HCT116 (cell line): ENCODE measurements at regions not wholly inside any gene's neighbourhood (a gene's known extent, or its start where the extent isn't known, plus 50 kb on each side); places are given as distances from the start of the nearest gene placed in this dataset.

Source experiments
- ATAC-seq: fragments of 200-7000 bp; cut with Tn5 transposase; 2 replicates; pipeline ENCODE4 v1.9.1; 2020; ENCODE audit warnings: mild to moderate bottlenecking, moderate library complexity
- BruUV-seq: library from RNA; stranded (reverse); fragments of 400-500 nt; replicated peaks from 2 replicates; lab custom pipeline; 2021; lab: Mats Ljungman, UMichigan
- CTCF ChIA-PET: fragments of 300-600 bp; sonication (Branson Sonifier 250); formaldehyde crosslinking; loops from one replicate; lab custom pipeline; 2021; ENCODE audit warnings: antibody characterized with exemption; lab: Charles Lee
- POLR2A ChIA-PET: fragments of 300-600, 350-600 bp; sonication (Branson Sonifier 250); formaldehyde crosslinking; loops from one replicate; lab custom pipeline; 2021; ENCODE audit warnings: antibody characterized with exemption; lab: Charles Lee
- RAD21 ChIA-PET, 2 experiments: fragments of 300-600 bp; sonication (Branson Sonifier 250); formaldehyde crosslinking; loops; one replicate each; lab custom pipeline; 2023; ENCODE audit warnings: low total read pairs in 2 of 2; ENCODE audit not compliant: uncharacterized antibody in 2 of 2, unreplicated experiment in 2 of 2, low non-redundant PET in 1 of 2; lab: Charles Lee
- DNase-seq: peaks from one replicate; pipeline ENCODE4 v3.0.0-alpha.2; 2010; ENCODE audit warnings: low read depth, low spot score
- H2AFZ ChIP-seq: fragments of 200-600 bp; shearing (Covaris generic), sonication (generic); 2 replicates; pipeline ENCODE4 v1.6.1; 2017; ENCODE audit warnings: low read depth, mixed run types, mixed read lengths, antibody characterized with exemption, low read length; ENCODE audit not compliant: poor library complexity, severe bottlenecking
- H3K27ac ChIP-seq: 2 replicates; pipeline ENCODE4 v1.5.1; 2012; ENCODE audit warnings: low read depth, low read length
- H3K27me3 ChIP-seq: fragments of 200-600 bp; sonication (generic); 2 replicates; pipeline ENCODE4 v1.6.1; 2016; ENCODE audit warnings: mixed run types, low read length, mixed read lengths; ENCODE audit not compliant: insufficient read depth
- H3K36me3 ChIP-seq, 2 experiments: fragments of 200-500 bp in 1 of 2; fragments of 200-600 bp in 1 of 2; sonication (Bioruptor generic) in 1 of 2; sonication (generic) in 1 of 2; 2 replicates each; pipeline versions ENCODE4 v1.5.1 to v1.6.1; 2014 to 2016; ENCODE audit warnings: low read length in 2 of 2, inconsistent platforms in 1 of 2, mixed read lengths in 1 of 2, mixed run types in 1 of 2; ENCODE audit not compliant: insufficient read depth in 2 of 2, control insufficient read depth in 1 of 2
- H3K4me1 ChIP-seq, 2 experiments: fragments of 200-600 bp in 1 of 2; sonication (generic) in 1 of 2; 2 replicates each; pipeline versions ENCODE4 v1.5.1 to v1.6.1; 2012 to 2017; ENCODE audit warnings: low read length in 2 of 2, inconsistent platforms in 1 of 2, mild to moderate bottlenecking in 1 of 2, mixed read lengths in 1 of 2, mixed run types in 1 of 2, moderate library complexity in 1 of 2; ENCODE audit not compliant: insufficient read depth in 2 of 2, control insufficient read depth in 1 of 2
- H3K4me2 ChIP-seq: fragments of 200-600 bp; sonication (generic); 2 replicates; pipeline ENCODE4 v1.6.1; 2017; ENCODE audit warnings: mixed run types, low read length, mixed read lengths
- H3K4me3 ChIP-seq, 2 experiments: fragments of 200-600 bp in 1 of 2; sonication (generic) in 1 of 2; replicated peaks in 1 of 2; 2 replicates each; pipeline ENCODE4 v1.5.1; 2011 to 2016; ENCODE audit warnings: low read length in 2 of 2, control low read depth in 1 of 2, low read depth in 1 of 2, mild to moderate bottlenecking in 1 of 2, mixed read lengths in 1 of 2, mixed run types in 1 of 2
- H3K79me2 ChIP-seq: fragments of 200-600 bp; sonication (generic); 2 replicates; pipeline ENCODE4 v1.6.1; 2017; ENCODE audit warnings: mild to moderate bottlenecking, mixed run types, low read length, moderate library complexity, mixed read lengths; ENCODE audit not compliant: insufficient read depth
- H3K9ac ChIP-seq: fragments of 200-600 bp; sonication (generic); 2 replicates; pipeline ENCODE4 v1.6.1; 2016; ENCODE audit warnings: low read length, mixed read lengths
- H3K9me2 ChIP-seq: fragments of 200-600 bp; sonication (generic), shearing (Covaris generic); 2 replicates; pipeline ENCODE4 v1.6.1; 2017; ENCODE audit warnings: mixed run types, mild to moderate bottlenecking, moderate library complexity; ENCODE audit not compliant: insufficient read depth
- H3K9me3 ChIP-seq, 2 experiments: fragments of 200-500 bp in 1 of 2; fragments of 200-600 bp in 1 of 2; sonication (Bioruptor generic) in 1 of 2; sonication (generic) in 1 of 2; 2 replicates each; pipeline ENCODE4 v1.6.1; 2014 to 2017; ENCODE audit warnings: low read length in 2 of 2, mixed read lengths in 2 of 2, inconsistent platforms in 1 of 2, low read depth in 1 of 2, mild to moderate bottlenecking in 1 of 2, mixed run types in 1 of 2, moderate library complexity in 1 of 2; ENCODE audit not compliant: control insufficient read depth in 1 of 2, insufficient read depth in 1 of 2
- H4K20me1 ChIP-seq: fragments of 200-600 bp; sonication (generic), shearing (Covaris generic); 2 replicates; pipeline ENCODE4 v1.6.1; 2017; ENCODE audit warnings: mixed run types, mild to moderate bottlenecking, moderate library complexity; ENCODE audit not compliant: insufficient read depth
- CBX3 ChIP-seq: IDR thresholded peaks from 2 replicates; pipeline ENCODE4 v1.6.1; 2012; ENCODE audit warnings: low read depth
- CEBPB ChIP-seq: IDR thresholded peaks from 2 replicates; pipeline ENCODE4 v1.6.1; 2012; ENCODE audit warnings: low read depth
- EGR1 ChIP-seq: IDR thresholded peaks from 2 replicates; pipeline ENCODE4 v1.6.1; 2012; ENCODE audit warnings: low read depth
- ELF1 ChIP-seq: IDR thresholded peaks from 2 replicates; pipeline ENCODE4 v1.6.1; 2012; ENCODE audit warnings: low read depth, borderline replicate concordance
- EZH2 ChIP-seq: fragments of 200-600 bp; sonication (generic); IDR thresholded peaks from 2 replicates; pipeline ENCODE4 v1.6.1; 2017; ENCODE audit warnings: antibody characterized with exemption, mixed run types
- JUND ChIP-seq: IDR thresholded peaks from 2 replicates; pipeline ENCODE4 v1.6.1; 2012
- POLR2A ChIP-seq: IDR thresholded peaks from 2 replicates; pipeline ENCODE4 v1.7.0; 2011; ENCODE audit warnings: borderline replicate concordance; ENCODE audit not compliant: insufficient read depth, insufficient read length; ENCODE audit errors: extremely low read depth
- SIN3A ChIP-seq: IDR thresholded peaks from 2 replicates; pipeline ENCODE4 v1.6.1; 2012; ENCODE audit warnings: low read depth
- TCF7L2 ChIP-seq: IDR thresholded peaks from 2 replicates; pipeline ENCODE4 v1.7.0; 2011; ENCODE audit warnings: borderline replicate concordance, inconsistent platforms; ENCODE audit not compliant: insufficient read depth, insufficient read length; ENCODE audit errors: extremely low read depth
- YY1 ChIP-seq: IDR thresholded peaks from 2 replicates; pipeline ENCODE4 v1.6.1; 2011; ENCODE audit warnings: low read length, low read depth, moderate library complexity, mild to moderate bottlenecking; ENCODE audit not compliant: insufficient replicate concordance; ENCODE audit errors: extremely low read depth
- ZFX ChIP-seq: fragments of 450-650 bp; IDR thresholded peaks from 2 replicates; pipeline ENCODE4 v1.6.1; 2017
- ZNF274 ChIP-seq: fragments of 200-500 bp; sonication (Bioruptor generic); IDR thresholded peaks from 2 replicates; pipeline ENCODE4 v1.6.1; 2014; ENCODE audit warnings: mild to moderate bottlenecking, low read depth, low read length, inconsistent platforms
- intact Hi-C: fragments of 100-400 bp; cut with micrococcal nuclease; formaldehyde crosslinking; loops from 2 replicates; pipeline ENCODE4 v1.10.0; 2022
- TF ChIP-seq, protein P1 (sequence below): IDR thresholded peaks from 2 replicates; pipeline ENCODE4 v1.6.1; 2012
- TF ChIP-seq, protein P2 (sequence below): IDR thresholded peaks from 2 replicates; pipeline ENCODE4 v1.6.1; 2011; ENCODE audit warnings: mild to moderate bottlenecking, low read length, moderate library complexity; ENCODE audit not compliant: insufficient replicate concordance; ENCODE audit errors: extremely low read depth

DNA sequence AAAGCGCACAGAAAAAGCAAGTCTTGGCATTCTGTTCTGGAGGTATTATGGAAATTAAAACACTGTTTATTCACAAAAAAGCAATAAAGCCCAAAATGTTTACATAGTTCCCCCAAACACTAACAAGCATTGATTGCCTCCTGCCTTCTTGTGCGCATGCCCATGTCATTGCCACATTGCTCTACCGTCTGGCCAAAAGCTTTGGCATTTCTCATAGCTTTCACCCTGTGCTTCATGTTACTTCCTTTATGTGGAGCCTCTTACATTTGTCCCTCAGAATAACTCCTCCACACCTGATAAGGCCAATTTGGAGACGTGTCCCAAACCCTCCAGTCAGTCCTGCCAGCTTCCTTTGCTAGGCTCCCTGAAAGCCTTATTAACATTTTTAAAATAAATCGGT is 680.8 kb downstream of the GBE1 start:
- ATAC-seq, result no peak

DNA sequence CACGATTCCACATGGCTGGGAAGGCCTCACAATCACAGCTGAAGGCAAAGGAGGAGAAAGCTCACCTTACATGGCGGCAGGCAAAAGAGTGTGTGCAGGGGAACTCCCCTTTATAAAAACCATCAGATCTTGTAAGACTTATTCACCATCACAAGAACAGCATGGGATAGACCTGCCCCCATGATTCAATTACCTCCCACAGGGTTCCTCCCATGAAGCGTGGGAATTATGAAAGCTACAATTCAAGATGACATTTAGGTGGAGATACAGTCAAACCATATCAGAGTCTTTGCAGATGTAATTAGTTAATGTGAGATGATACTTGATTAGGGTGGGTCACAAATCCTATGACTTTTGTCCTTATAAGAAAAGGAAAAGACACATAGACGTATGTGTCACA is 688.9 kb downstream of the GBE1 start:
- CTCF ChIA-PET, result no interaction called here
- no TSS peak for BruUV-seq
- ATAC-seq, result no peak
- RAD21 ChIA-PET, result no interaction called here
- H3K4me3 ChIP-seq, result no peak overlapping the region
- no peak for DNase-seq
- H3K4me1 ChIP-seq, result no peaks in the 10 kb centered on the region
- no peaks in the 10 kb centered on the region for H3K36me3 ChIP-seq
- H3K9me2 ChIP-seq, result no peaks in the 10 kb centered on the region
- no peak overlapping the region for H3K9ac ChIP-seq
- intact Hi-C loops, result no loop called here
- H3K27me3 ChIP-seq, result no peaks in the 10 kb centered on the region
- POLR2A ChIA-PET, result no interaction called here
- peaks cover 0 to 15% of the 10 kb centered on the region in 2 experiments; a peak in 2 of 4 replicates for H3K9me3 ChIP-seq
- H4K20me1 ChIP-seq, result no peaks in the 10 kb centered on the region
- H3K4me2 ChIP-seq, result no peak overlapping the region
- no peak overlapping the region for H2AFZ ChIP-seq
- TF ChIP-seq ELF1 (no peak), POLR2A (no peak), TCF7L2 (no peak), EZH2 (no peak), JUND (no peak), ZNF274 (no peak), ZFX (no peak), CEBPB (no peak), SIN3A (no peak), EGR1 (no peak), YY1 (no peak)
- TF ChIP-seq, protein P1, sequence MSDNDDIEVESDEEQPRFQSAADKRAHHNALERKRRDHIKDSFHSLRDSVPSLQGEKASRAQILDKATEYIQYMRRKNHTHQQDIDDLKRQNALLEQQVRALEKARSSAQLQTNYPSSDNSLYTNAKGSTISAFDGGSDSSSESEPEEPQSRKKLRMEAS, result no peak
- TF ChIP-seq, protein P2, sequence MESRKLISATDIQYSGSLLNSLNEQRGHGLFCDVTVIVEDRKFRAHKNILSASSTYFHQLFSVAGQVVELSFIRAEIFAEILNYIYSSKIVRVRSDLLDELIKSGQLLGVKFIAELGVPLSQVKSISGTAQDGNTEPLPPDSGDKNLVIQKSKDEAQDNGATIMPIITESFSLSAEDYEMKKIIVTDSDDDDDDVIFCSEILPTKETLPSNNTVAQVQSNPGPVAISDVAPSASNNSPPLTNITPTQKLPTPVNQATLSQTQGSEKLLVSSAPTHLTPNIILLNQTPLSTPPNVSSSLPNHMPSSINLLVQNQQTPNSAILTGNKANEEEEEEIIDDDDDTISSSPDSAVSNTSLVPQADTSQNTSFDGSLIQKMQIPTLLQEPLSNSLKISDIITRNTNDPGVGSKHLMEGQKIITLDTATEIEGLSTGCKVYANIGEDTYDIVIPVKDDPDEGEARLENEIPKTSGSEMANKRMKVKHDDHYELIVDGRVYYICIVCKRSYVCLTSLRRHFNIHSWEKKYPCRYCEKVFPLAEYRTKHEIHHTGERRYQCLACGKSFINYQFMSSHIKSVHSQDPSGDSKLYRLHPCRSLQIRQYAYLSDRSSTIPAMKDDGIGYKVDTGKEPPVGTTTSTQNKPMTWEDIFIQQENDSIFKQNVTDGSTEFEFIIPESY, result no peak
- no peaks in the 10 kb centered on the region for H3K79me2 ChIP-seq
- no peak overlapping the region for H3K27ac ChIP-seq

More for the DNA sequence above, 680.8 kb downstream of the GBE1 start:
- intact Hi-C loops, result no loop called here
- Histone ChIP-seq H3K4me2 (no peak overlapping the region), H3K9me3 (peaks cover 4 to 22% of the 10 kb centered on the region in 2 experiments; a peak in 2 of 4 replicates), H3K36me3 (no peaks in the 10 kb centered on the region), H3K79me2 (no peaks in the 10 kb centered on the region), H3K9ac (no peak overlapping the region), H3K9me2 (no peaks in the 10 kb centered on the region), H3K4me1 (no peaks in the 10 kb centered on the region), H3K27me3 (no peaks in the 10 kb centered on the region), H3K4me3 (no peak overlapping the region), H4K20me1 (no peaks in the 10 kb centered on the region), H2AFZ (no peak overlapping the region), H3K27ac (no peak overlapping the region)
- no TSS peak for BruUV-seq
- RAD21 ChIA-PET, result no interaction called here
- TF ChIP-seq CBX3, result no peak
- TF ChIP-seq, all 23 proteins: peak for 0
- POLR2A ChIA-PET, result no interaction called here
- DNase-seq, result no peak
- CTCF ChIA-PET, result no interaction called here
